CD14-positive monocyte (primary cell): ENCODE measurements at regions not wholly inside any gene's neighbourhood (a gene's known extent, or its start where the extent isn't known, plus 50 kb on each side); places are given as distances from the start of the nearest gene placed in this dataset.

Source experiments
- DNase-seq, 3 donors: peaks; one replicate each; pipeline ENCODE4 v3.0.0-alpha.2; 2011 to 2022
- H2AFZ ChIP-seq: 2 replicates; pipeline ENCODE4 v1.6.0; 2012; ENCODE audit warnings: mild to moderate bottlenecking, low read depth, low read length, inconsistent platforms; ENCODE audit not compliant: insufficient read depth, poor library complexity, severe bottlenecking
- H3K27ac ChIP-seq, 2 donors: 1 replicate in 1 of 2; 2 replicates in 1 of 2; pipeline ENCODE4 v1.5.1; 2012 to 2013; ENCODE audit warnings: low read length in 2 of 2, control low read depth in 1 of 2, inconsistent platforms in 1 of 2, low read depth in 1 of 2, mild to moderate bottlenecking in 1 of 2
- H3K27me3 ChIP-seq, 2 donors: one replicate each; pipeline versions ENCODE4 v1.6.0 to v1.6.1; 2011 to 2013; ENCODE audit warnings: low read length in 2 of 2; ENCODE audit not compliant: control insufficient read depth in 2 of 2, insufficient read depth in 2 of 2
- H3K36me3 ChIP-seq, 2 donors: replicated peaks in 1 of 2; 1 replicate in 1 of 2; 2 replicates in 1 of 2; pipeline versions ENCODE4 v1.5.1 to v1.6.1; 2012 to 2013; ENCODE audit warnings: low read length in 2 of 2, control low read depth in 1 of 2, inconsistent platforms in 1 of 2, mild to moderate bottlenecking in 1 of 2; ENCODE audit not compliant: insufficient read depth in 2 of 2, control insufficient read depth in 1 of 2
- H3K4me1 ChIP-seq, 2 donors: 1 replicate in 1 of 2; 2 replicates in 1 of 2; pipeline versions ENCODE4 v1.5.1 to v1.6.1; 2012 to 2013; ENCODE audit warnings: low read length in 2 of 2, control low read depth in 1 of 2, inconsistent platforms in 1 of 2, mild to moderate bottlenecking in 1 of 2, moderate library complexity in 1 of 2; ENCODE audit not compliant: insufficient read depth in 2 of 2, control insufficient read depth in 1 of 2
- H3K4me2 ChIP-seq: replicated peaks from 2 replicates; pipeline ENCODE3; 2012; ENCODE audit warnings: low read length, moderate library complexity, mild to moderate bottlenecking; ENCODE audit not compliant: poor library complexity, severe bottlenecking; ENCODE audit errors: extremely low read depth
- H3K4me3 ChIP-seq, 3 experiments: fragments of 200-600 bp in 1 of 3; sonication (generic) in 1 of 3; replicated peaks in 1 of 3; 1 replicate in 2 of 3; 2 replicates in 1 of 3; pipeline ENCODE4 v1.5.1; 2011 to 2013; ENCODE audit warnings: low read length in 3 of 3, mild to moderate bottlenecking in 3 of 3, control low read depth in 2 of 3, low read depth in 2 of 3, inconsistent platforms in 1 of 3, moderate library complexity in 1 of 3
- H3K79me2 ChIP-seq: 2 replicates; pipeline ENCODE4 v1.6.0; 2012; ENCODE audit warnings: mild to moderate bottlenecking, control low read depth, inconsistent platforms, low read length, moderate library complexity; ENCODE audit not compliant: insufficient read depth
- H3K9ac ChIP-seq: 2 replicates; pipeline ENCODE4 v1.6.0; 2017; ENCODE audit warnings: low read length, mild to moderate bottlenecking; ENCODE audit not compliant: insufficient read depth, poor library complexity, severe bottlenecking
- H3K9me3 ChIP-seq, 2 donors: replicated peaks in 1 of 2; 1 replicate in 1 of 2; 2 replicates in 1 of 2; pipeline versions ENCODE4 v1.5.1 to v1.6.1; 2012 to 2013; ENCODE audit warnings: low read length in 2 of 2, control low read depth in 1 of 2; ENCODE audit not compliant: control insufficient read depth in 1 of 2, insufficient read depth in 1 of 2
- H4K20me1 ChIP-seq: 2 replicates; pipeline ENCODE4 v1.6.0; 2012; ENCODE audit warnings: mild to moderate bottlenecking, low read length, control low read depth, moderate library complexity; ENCODE audit not compliant: insufficient read depth
- H3K27ac Mint-ChIP-seq, 7 donors: one replicate each; pipeline ENCODE4 v1.8.0; 2020; ENCODE audit warnings: mild to moderate bottlenecking in 7 of 7, mixed read lengths in 7 of 7, moderate library complexity in 6 of 7, inconsistent platforms in 2 of 7
- H3K27me3 Mint-ChIP-seq, 3 donors: one replicate each; pipeline ENCODE4 v1.8.0; 2021 to 2022; ENCODE audit warnings: low read depth in 3 of 3, mild to moderate bottlenecking in 3 of 3, mixed read lengths in 3 of 3, moderate library complexity in 3 of 3, inconsistent platforms in 1 of 3
- H3K36me3 Mint-ChIP-seq, 2 donors: one replicate each; pipeline ENCODE4 v1.8.0; 2020; ENCODE audit warnings: mixed read lengths in 2 of 2, inconsistent platforms in 1 of 2, mild to moderate bottlenecking in 1 of 2
- H3K4me1 Mint-ChIP-seq: one replicate; pipeline ENCODE4 v1.8.0; 2020; ENCODE audit warnings: mild to moderate bottlenecking, mixed read lengths
- H3K4me3 Mint-ChIP-seq, 2 donors: one replicate each; pipeline ENCODE4 v1.8.0; 2020; ENCODE audit warnings: mild to moderate bottlenecking in 2 of 2, mixed read lengths in 2 of 2, moderate library complexity in 1 of 2
- H3K9me3 Mint-ChIP-seq, 7 donors: one replicate each; pipeline ENCODE4 v1.8.0; 2020 to 2022; ENCODE audit warnings: mixed read lengths in 7 of 7, mild to moderate bottlenecking in 6 of 7, moderate library complexity in 6 of 7, inconsistent platforms in 2 of 7
- CTCF ChIP-seq: fragments of 200-600 bp; IDR thresholded peaks from one replicate; pipeline ENCODE4 v1.8.0; 2022; ENCODE audit warnings: antibody characterized with exemption, mild to moderate bottlenecking
- WGBS: methylation state at CpG from one replicate; pipeline ENCODE4 v1.1.5; 2013; ENCODE audit warnings: missing lambda C conversion rate; ENCODE audit not compliant: insufficient coverage; 5-methylcytosine and 5-hydroxymethylcytosine counted together
- intact Hi-C, 2 donors: fragments of 100-400 bp; cut with micrococcal nuclease; formaldehyde crosslinking; loops; one replicate each; pipeline versions ENCODE4 v1.15.0 to v1.15.1; 2023

- no peaks in the 10 kb centered on the region for H4K20me1 ChIP-seq
- H3K4me3 ChIP-seq = no peak overlapping the region
- no CpG with 5 or more reads among the region's 2 CpGs for WGBS
- no peaks in the 10 kb centered on the region for H3K9me3 ChIP-seq
- no peak for TF ChIP-seq CTCF
- Mint-ChIP-seq H3K27ac (no peak overlapping the region), H3K9me3 (peaks cover 0 to 3% (median 1%) of the 10 kb centered on the region in 7 donors), H3K27me3 (peaks cover 0 to 2% (median 0%) of the 10 kb centered on the region in 3 donors), H3K4me3 (no peak overlapping the region), H3K4me1 (no peaks in the 10 kb centered on the region), H3K36me3 (no peaks in the 10 kb centered on the region)
- no peaks in the 10 kb centered on the region for H3K79me2 ChIP-seq
- H3K27me3 ChIP-seq = no peaks in the 10 kb centered on the region
- H3K9ac ChIP-seq = no peak overlapping the region
- no peaks in the 10 kb centered on the region for H3K36me3 ChIP-seq
- DNase-seq = no peak
- intact Hi-C loops = no loop called here
- H3K4me1 ChIP-seq = no peaks in the 10 kb centered on the region
- H3K27ac ChIP-seq = no peak overlapping the region
- H2AFZ ChIP-seq = no peak overlapping the region
- H3K4me2 ChIP-seq = no peak overlapping the region
Observed at GRCh38 chr14:80356413-80356812, 145.1 kb upstream of the DIO2 start.

DNA sequence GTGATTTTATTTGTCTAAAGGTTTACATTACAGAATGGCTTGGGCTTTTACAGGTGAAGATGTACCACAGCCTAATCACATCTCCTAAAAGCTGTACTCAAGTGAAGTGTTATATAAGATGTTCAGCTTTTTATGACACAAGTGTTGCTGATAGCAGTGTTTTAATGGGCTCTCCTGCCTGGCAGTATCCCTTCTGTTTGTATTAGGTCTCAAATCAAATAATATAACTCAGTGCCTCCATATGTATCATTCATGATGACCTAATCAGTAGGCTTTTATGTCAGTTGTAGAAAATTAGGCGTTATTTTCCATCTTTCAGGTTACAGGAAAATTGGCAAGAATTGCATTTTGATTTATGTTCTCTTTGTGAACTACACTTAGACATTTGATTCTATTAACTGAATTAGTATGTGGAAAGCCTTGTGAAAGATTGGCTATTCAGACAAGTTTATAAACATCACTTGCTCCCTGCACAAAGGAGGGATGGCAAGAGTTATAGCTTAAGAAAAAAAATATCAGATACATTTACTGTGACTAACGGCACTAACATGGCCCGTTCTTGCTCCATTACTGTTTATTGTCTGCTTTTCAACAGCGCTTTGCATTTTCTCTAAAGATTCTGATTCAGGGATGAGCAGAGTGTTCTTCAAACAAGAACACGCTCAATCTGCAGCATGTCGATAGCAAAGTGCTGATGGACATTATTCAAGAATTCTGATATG, 143.7 kb upstream of the DIO2 start:
- H3K27me3 ChIP-seq = no peaks in the 10 kb centered on the region
- H3K4me3 ChIP-seq = no peak overlapping the region
- no peaks in the 10 kb centered on the region for H3K4me1 Mint-ChIP-seq
- no peak overlapping the region for H2AFZ ChIP-seq
- H3K9me3 ChIP-seq = no peaks in the 10 kb centered on the region
- no peak overlapping the region for H3K9ac ChIP-seq
- DNase-seq = no peak
- no peak overlapping the region for H3K27ac Mint-ChIP-seq
- no peak overlapping the region for H3K4me3 Mint-ChIP-seq
- no peak overlapping the region for H3K4me2 ChIP-seq
- intact Hi-C loops = no loop called here
- H4K20me1 ChIP-seq = no peaks in the 10 kb centered on the region
- TF ChIP-seq CTCF = no peak
- H3K27ac ChIP-seq = no peak overlapping the region
- no peaks in the 10 kb centered on the region for H3K36me3 Mint-ChIP-seq
- no peaks in the 10 kb centered on the region for H3K4me1 ChIP-seq
- H3K36me3 ChIP-seq = no peaks in the 10 kb centered on the region
- no peaks in the 10 kb centered on the region for H3K79me2 ChIP-seq
- H3K27me3 Mint-ChIP-seq = peaks cover 0 to 2% (median 0%) of the 10 kb centered on the region in 3 donors
- peaks cover 0 to 2% (median 1%) of the 10 kb centered on the region in 7 donors for H3K9me3 Mint-ChIP-seq
- 98% methylated on average over 5 of the region's 6 CpGs for WGBS
